Right atrium auricular region (tissue), 2 donors: ENCODE measurements at regions not wholly inside any gene's neighbourhood (a gene's known extent, or its start where the extent isn't known, plus 50 kb on each side); places are given as distances from the start of the nearest gene placed in this dataset.

Experiments
- microRNA counts, 2 donors: library from miRNA; unstranded; fragments of <30 nt; microRNA quantifications; one replicate each; lab custom pipeline; 2016 to 2017
- microRNA-seq, 2 donors: library from miRNA; unstranded; fragments of <30 nt; microRNA quantifications; one replicate each; pipeline ENCODE4, GENCODE V29; 2016 to 2017; ENCODE audit warnings: borderline number of aligned reads in 2 of 2, borderline replicate concordance in 1 of 2

MicroRNA genes in the stretch of these regions (microRNA counts, 767-probe panel; counts per million panel counts)
- 0 to 845 counts per million in 2 donors for microRNA hsa-miR-548m (lab: Ali Mortazavi, UCI)

Small RNA genes lying in the stretch of these regions (microRNA-seq; reads per million reads assigned to microRNA genes)
- 0 reads per million in 2 donors for gene MIR548M
